PC-9 (cell line): ENCODE measurements at regions not wholly inside any gene's neighbourhood (a gene's known extent, or its start where the extent isn't known, plus 50 kb on each side); places are given as distances from the start of the nearest gene placed in this dataset.

Source experiments
- BruUV-seq: library from RNA; stranded (reverse); fragments of 400-500 nt; replicated peaks from 2 replicates; lab custom pipeline; 2021; lab: Mats Ljungman, UMichigan
- CTCF ChIA-PET: fragments of 300-600 bp; sonication (Branson Sonifier 250); formaldehyde crosslinking; loops from one replicate; lab custom pipeline; 2022; ENCODE audit warnings: antibody characterized with exemption; lab: Charles Lee
- POLR2A ChIA-PET: fragments of 300-600 bp; sonication (Branson Sonifier 250); formaldehyde crosslinking; loops from one replicate; lab custom pipeline; 2022; ENCODE audit warnings: antibody characterized with exemption; ENCODE audit not compliant: unreplicated experiment; lab: Charles Lee
- DNase-seq, 2 experiments: peaks; one replicate each; pipeline versions ENCODE4 v3.0.0 to v3.0.0-alpha.2; 2015 to 2022; ENCODE audit warnings: mixed read lengths in 1 of 2
- H2AFZ ChIP-seq: fragments of 200-600 bp; sonication (generic); 2 replicates; pipeline ENCODE4 v1.8.1; 2017; ENCODE audit warnings: antibody characterized with exemption
- H3F3A ChIP-seq: fragments of 200-600 bp; sonication (generic); 2 replicates; pipeline ENCODE4 v1.8.1; 2017; ENCODE audit warnings: antibody characterized with exemption, mild to moderate bottlenecking, low read depth; ENCODE audit not compliant: insufficient read depth
- H3K27ac ChIP-seq: fragments of 200-600 bp; sonication (generic); 2 replicates; pipeline ENCODE4 v1.6.1; 2016; ENCODE audit warnings: mixed run types
- H3K27me3 ChIP-seq: fragments of 200-600 bp; sonication (generic); 2 replicates; pipeline ENCODE4 v1.6.1; 2016; ENCODE audit warnings: low read depth, mixed run types; ENCODE audit not compliant: insufficient read depth
- H3K36me3 ChIP-seq: fragments of 200-600 bp; sonication (generic); 2 replicates; pipeline ENCODE4 v1.6.1; 2016; ENCODE audit warnings: low read depth, mixed run types
- H3K4me1 ChIP-seq: fragments of 200-600 bp; sonication (generic); replicated peaks from 2 replicates; pipeline ENCODE4 v1.6.1; 2016; ENCODE audit warnings: mixed run types; ENCODE audit not compliant: insufficient read depth
- H3K4me2 ChIP-seq: fragments of 200-600 bp; sonication (generic); 2 replicates; pipeline ENCODE4 v1.6.1; 2017; ENCODE audit warnings: mixed run types
- H3K4me3 ChIP-seq: fragments of 200-600 bp; sonication (generic); 2 replicates; pipeline ENCODE4 v1.6.1; 2016; ENCODE audit warnings: mixed run types
- H3K79me2 ChIP-seq: fragments of 200-600 bp; sonication (generic); 2 replicates; pipeline ENCODE4 v1.6.1; 2017; ENCODE audit warnings: low read depth, mixed run types
- H3K9me2 ChIP-seq: fragments of 200-600 bp; sonication (generic); 2 replicates; pipeline ENCODE4 v1.8.1; 2017; ENCODE audit warnings: mild to moderate bottlenecking; ENCODE audit not compliant: insufficient read depth
- H3K9me3 ChIP-seq: fragments of 200-600 bp; sonication (generic); 2 replicates; pipeline ENCODE4 v1.8.1; 2016; ENCODE audit warnings: low read depth; ENCODE audit not compliant: insufficient read depth
- H4K20me1 ChIP-seq: fragments of 200-600 bp; sonication (generic); 2 replicates; pipeline ENCODE4 v1.8.1; 2017; ENCODE audit not compliant: insufficient read depth
- CTCF ChIP-seq: fragments of 200-600 bp; sonication (generic); conservative IDR thresholded peaks from 2 replicates; pipeline ENCODE4 v1.6.1; 2017; ENCODE audit warnings: mixed run types, antibody characterized with exemption, mild to moderate bottlenecking, moderate library complexity
- EZH2 ChIP-seq: fragments of 200-600 bp; sonication (generic); IDR thresholded peaks from 2 replicates; pipeline ENCODE4 v1.8.0; 2017; ENCODE audit warnings: antibody characterized with exemption, low read depth
- intact Hi-C: fragments of 100-400 bp; cut with micrococcal nuclease; formaldehyde crosslinking; loops from one replicate; pipeline ENCODE4 v1.10.0; 2022; ENCODE audit not compliant: unreplicated experiment

DNA sequence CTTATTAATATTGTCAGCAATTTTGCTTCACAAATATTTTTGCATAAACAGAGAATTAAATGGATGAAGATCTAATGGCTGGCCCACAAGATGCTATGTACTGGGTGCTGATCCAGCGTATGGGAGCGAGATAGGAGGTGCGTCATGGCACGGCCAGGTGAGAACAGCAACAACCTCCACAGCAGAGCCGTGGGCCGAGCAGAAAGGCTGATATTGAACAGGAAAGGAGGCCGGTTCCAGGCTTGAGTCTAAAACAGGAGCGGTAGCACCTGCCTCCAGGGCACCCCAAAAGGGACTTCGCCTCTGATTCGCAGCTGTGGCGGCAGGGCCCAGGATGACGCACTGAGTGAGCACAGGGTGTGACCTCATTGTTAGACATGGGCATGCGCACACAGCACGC, 1502.1 kb downstream of the TBC1D22A start:
- no peak for DNase-seq
- POLR2A ChIA-PET: no interaction called here
- no peaks in the 10 kb centered on the region for H3F3A ChIP-seq

DNA sequence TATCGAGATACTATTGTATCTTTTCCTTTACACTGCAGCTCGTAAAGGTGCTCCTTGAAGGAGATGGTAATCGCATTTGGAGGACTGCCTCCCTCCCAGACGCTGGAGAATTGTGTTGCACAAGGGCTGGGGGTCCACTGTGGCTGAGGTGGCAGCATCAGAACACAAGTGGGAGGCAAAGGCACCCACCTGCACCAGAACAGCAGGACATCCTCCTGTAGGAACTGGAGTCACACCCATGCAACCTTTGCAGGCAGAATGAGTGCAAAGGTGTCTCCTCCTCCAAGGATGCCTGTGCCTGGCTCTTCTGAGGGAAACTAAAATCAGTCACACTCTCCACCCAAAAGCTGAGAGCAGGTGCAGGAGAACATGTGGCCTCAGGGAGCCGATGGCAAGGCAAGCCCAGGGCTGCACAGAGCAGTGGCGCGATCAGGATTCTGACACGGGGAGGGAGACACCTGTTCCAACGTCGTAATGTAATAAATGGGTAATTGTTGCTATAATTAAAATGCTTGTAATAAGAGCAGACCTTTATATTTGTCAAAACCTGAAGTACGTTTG, 1501.4 kb downstream of the TBC1D22A start:
- H3K4me2 ChIP-seq: no peak overlapping the region
- H3F3A ChIP-seq: no peaks in the 10 kb centered on the region
- no peaks in the 10 kb centered on the region for H4K20me1 ChIP-seq
- no peaks in the 10 kb centered on the region for H3K9me3 ChIP-seq
- no TSS peak for BruUV-seq
- no peak for TF ChIP-seq CTCF
- no peak for TF ChIP-seq EZH2
- no peaks in the 10 kb centered on the region for H3K4me1 ChIP-seq
- no peaks in the 10 kb centered on the region for H3K9me2 ChIP-seq
- no peak overlapping the region for H3K4me3 ChIP-seq
- no peak for DNase-seq
- intact Hi-C loops: no loop called here
- no peaks in the 10 kb centered on the region for H3K36me3 ChIP-seq
- no peaks in the 10 kb centered on the region for H3K79me2 ChIP-seq
- H3K27me3 ChIP-seq: peaks cover 78% of the 10 kb centered on the region
- POLR2A ChIA-PET: no interaction called here
- CTCF ChIA-PET: no interaction called here
- no peak overlapping the region for H3K27ac ChIP-seq
- H2AFZ ChIP-seq: no peak overlapping the region

More for the DNA sequence above, 1502.1 kb downstream of the TBC1D22A start:
- no peak for TF ChIP-seq EZH2
- no peak for TF ChIP-seq CTCF
- H3K9me3 ChIP-seq: no peaks in the 10 kb centered on the region
- no peak overlapping the region for H3K4me3 ChIP-seq
- H3K79me2 ChIP-seq: no peaks in the 10 kb centered on the region
- no TSS peak for BruUV-seq
- H4K20me1 ChIP-seq: no peaks in the 10 kb centered on the region
- no peak overlapping the region for H3K4me2 ChIP-seq
- no peaks in the 10 kb centered on the region for H3K4me1 ChIP-seq
- intact Hi-C loops: no loop called here
- peaks cover 78% of the 10 kb centered on the region for H3K27me3 ChIP-seq
- H2AFZ ChIP-seq: no peak overlapping the region
- no peak overlapping the region for H3K27ac ChIP-seq
- H3K36me3 ChIP-seq: no peaks in the 10 kb centered on the region
- no peaks in the 10 kb centered on the region for H3K9me2 ChIP-seq
- CTCF ChIA-PET: no interaction called here

- no TSS peak for BruUV-seq
- no peak for DNase-seq
- H3K4me3 ChIP-seq: no peak overlapping the region
- no peak overlapping the region for H3K4me2 ChIP-seq
- no peaks in the 10 kb centered on the region for H3K79me2 ChIP-seq
- no peaks in the 10 kb centered on the region for H4K20me1 ChIP-seq
- POLR2A ChIA-PET: no interaction called here
- no peaks in the 10 kb centered on the region for H3K9me3 ChIP-seq
- peaks cover 78% of the 10 kb centered on the region for H3K27me3 ChIP-seq
- no peak for TF ChIP-seq CTCF
- no peak for TF ChIP-seq EZH2
- H3K4me1 ChIP-seq: no peaks in the 10 kb centered on the region
- no peaks in the 10 kb centered on the region for H3K36me3 ChIP-seq
- CTCF ChIA-PET: no interaction called here
- no peaks in the 10 kb centered on the region for H3K9me2 ChIP-seq
- intact Hi-C loops: no loop called here
- H3K27ac ChIP-seq: no peak overlapping the region
- H2AFZ ChIP-seq: no peak overlapping the region
- H3F3A ChIP-seq: no peaks in the 10 kb centered on the region
Observed at GRCh38 chr22:48263431-48263765, 1500.9 kb downstream of the TBC1D22A start.
